ENCODE measurements at regions not wholly inside any gene's neighbourhood (a gene's known extent, or its start where the extent isn't known, plus 50 kb on each side); places are given as distances from the start of the nearest gene placed in this dataset.

GRCh38 chr14:49428076-49428475 is 158.1 kb downstream of the RPS29 start:
- Histone ChIP-seq H3K9me3 (ENCODE audit: control insufficient read depth, low read depth, low read length) (no peaks in the 10 kb centered on the region), H3K4me1 (ENCODE audit: insufficient read depth, low read length) (no peaks in the 10 kb centered on the region), H3K27me3 (ENCODE audit: insufficient read depth, low read length) (no peaks in the 10 kb centered on the region), H4K5ac (ENCODE audit: insufficient read length, low read depth, low read length) (no peak overlapping the region), H3K23ac (ENCODE audit: insufficient read length, low read depth, low read length) (no peak overlapping the region), H3K18ac (ENCODE audit: insufficient read length, low read depth, low read length) (no peak overlapping the region), H3K9ac (ENCODE audit: extremely low read depth, insufficient read length, low read length) (no peak overlapping the region), H4K91ac (ENCODE audit: insufficient read length, low read depth, low read length) (no peak overlapping the region), H3K23me2 (ENCODE audit: insufficient read length, low read depth, low read length, poor library complexity, severe bottlenecking) (no peaks in the 10 kb centered on the region), H2AK5ac (ENCODE audit: insufficient read length, low read length) (no peak overlapping the region), H3K56ac (ENCODE audit: insufficient read length, low read depth, low read length) (no peak overlapping the region), H2BK5ac (ENCODE audit: insufficient read length, low read length) (no peak overlapping the region), H3K4me2 (ENCODE audit: insufficient read depth, insufficient read length, low read length) (no peak overlapping the region), H2BK20ac (ENCODE audit: low read depth, low read length, poor library complexity, severe bottlenecking) (no peak overlapping the region), H4K8ac (replicated peaks; ENCODE audit: insufficient read length, low read depth, low read length) (no peak overlapping the region), H2BK15ac (ENCODE audit: low read depth, low read length) (no peak overlapping the region), H3K79me1 (ENCODE audit: insufficient read depth, low read depth, low read length, poor library complexity, severe bottlenecking) (no peaks in the 10 kb centered on the region), H2BK12ac (ENCODE audit: insufficient read length, low read depth, low read length) (no peak overlapping the region), H3K14ac (ENCODE audit: insufficient read depth, low read length) (no peak overlapping the region), H3T11ph (ENCODE audit: low read length) (no peak overlapping the region), H3K4ac (ENCODE audit: low read depth, low read length) (no peak overlapping the region), H4K20me1 (ENCODE audit: control insufficient read depth, insufficient read depth, insufficient read length) (no peaks in the 10 kb centered on the region), H3K27ac (ENCODE audit: insufficient read length, low read depth, low read length) (no peak overlapping the region), H3K79me2 (ENCODE audit: insufficient read depth, low read length) (no peaks in the 10 kb centered on the region), H2AFZ (ENCODE audit: low read length) (no peak overlapping the region), H2BK120ac (ENCODE audit: low read depth, low read length, poor library complexity, severe bottlenecking) (no peak overlapping the region)
- Mint-ChIP-seq H3K9me3 (peaks cover 14 to 22% of the 10 kb centered on the region in 2 experiments), H3K36me3 (ENCODE audit: insufficient read depth in 1 of 3, low read depth in 3 of 3) (peaks cover 6 to 16% (median 9%) of the 10 kb centered on the region in 3 experiments), H3K4me1 (peaks cover 11 to 12% of the 10 kb centered on the region in 2 experiments), H3K27me3 (ENCODE audit: low read depth) (no peaks in the 10 kb centered on the region; the same call in 1 of the 2 replicates), H3K27ac (no peak overlapping the region), H3K4me3 (no peak overlapping the region)
- no CpG with 5 or more reads among the region's 2 CpGs for WGBS (ENCODE audit: extremely low coverage, insufficient read length, low lambda C conversion rate)
- no peak for DNase-seq
- TF ChIP-seq, protein P1, sequence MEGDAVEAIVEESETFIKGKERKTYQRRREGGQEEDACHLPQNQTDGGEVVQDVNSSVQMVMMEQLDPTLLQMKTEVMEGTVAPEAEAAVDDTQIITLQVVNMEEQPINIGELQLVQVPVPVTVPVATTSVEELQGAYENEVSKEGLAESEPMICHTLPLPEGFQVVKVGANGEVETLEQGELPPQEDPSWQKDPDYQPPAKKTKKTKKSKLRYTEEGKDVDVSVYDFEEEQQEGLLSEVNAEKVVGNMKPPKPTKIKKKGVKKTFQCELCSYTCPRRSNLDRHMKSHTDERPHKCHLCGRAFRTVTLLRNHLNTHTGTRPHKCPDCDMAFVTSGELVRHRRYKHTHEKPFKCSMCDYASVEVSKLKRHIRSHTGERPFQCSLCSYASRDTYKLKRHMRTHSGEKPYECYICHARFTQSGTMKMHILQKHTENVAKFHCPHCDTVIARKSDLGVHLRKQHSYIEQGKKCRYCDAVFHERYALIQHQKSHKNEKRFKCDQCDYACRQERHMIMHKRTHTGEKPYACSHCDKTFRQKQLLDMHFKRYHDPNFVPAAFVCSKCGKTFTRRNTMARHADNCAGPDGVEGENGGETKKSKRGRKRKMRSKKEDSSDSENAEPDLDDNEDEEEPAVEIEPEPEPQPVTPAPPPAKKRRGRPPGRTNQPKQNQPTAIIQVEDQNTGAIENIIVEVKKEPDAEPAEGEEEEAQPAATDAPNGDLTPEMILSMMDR (conservative IDR thresholded peaks at IDR 0.05): no peak

Data from H9 (cell line).